VCaP (cell line): ENCODE measurements at regions not wholly inside any gene's neighbourhood (a gene's known extent, or its start where the extent isn't known, plus 50 kb on each side); places are given as distances from the start of the nearest gene placed in this dataset.
"Not testable (repeated sequence)": the region's sequence is repeated elsewhere in the genome, so short reads cannot be mapped to it uniquely, and the experiment has no call there.

ENCODE experiments used
- H3K27ac ChIP-seq: fragments of 450-650 bp; 2 replicates; pipeline ENCODE4 v1.5.1; 2017
- CTCF ChIP-seq: fragments of 450-650 bp; conservative IDR thresholded peaks from 2 replicates; pipeline ENCODE4 v1.5.1; 2017; ENCODE audit warnings: mild to moderate bottlenecking, moderate library complexity

GRCh38 chr1:610538-610937 lies 75.9 kb downstream of the OR4F16 start:
- not testable (repeated sequence) for H3K27ac ChIP-seq

- not testable (repeated sequence) for H3K27ac ChIP-seq
Measured at GRCh38 chr1:609161-609560, 77.3 kb downstream of the OR4F16 start.

GRCh38 chr1:605279-605678 lies 81.2 kb downstream of the OR4F16 start:
- H3K27ac ChIP-seq: not testable (repeated sequence)

GRCh38 chr1:588211-588610 lies 98.2 kb downstream of the OR4F16 start:
- not testable (repeated sequence) for H3K27ac ChIP-seq

- H3K27ac ChIP-seq: not testable (repeated sequence)
- 0 out of 2 replicates have a peak, but pooled peaks have one; percentile 6 for TF ChIP-seq CTCF
Measured at GRCh38 chr1:585992-586391, 100.5 kb downstream of the OR4F16 start.
